ENCODE measurements at regions not wholly inside any gene's neighbourhood (a gene's known extent, or its start where the extent isn't known, plus 50 kb on each side); places are given as distances from the start of the nearest gene placed in this dataset.

- no peak for TF ChIP-seq CTCF (IDR thresholded peaks at IDR 0.05)
- no peak for DNase-seq (ENCODE audit: low spot score)
- no peaks in the 10 kb centered on the region for H3K36me3 ChIP-seq
- no peaks in the 10 kb centered on the region for H3K4me1 ChIP-seq
- H3K27ac ChIP-seq, result no peak overlapping the region
- no peak overlapping the region for H3K4me3 ChIP-seq
- H3K27me3 ChIP-seq, result no peaks in the 10 kb centered on the region
- no peaks in the 10 kb centered on the region for H3K9me3 ChIP-seq
Observed at GRCh38 chr5:152094060-152094459, 169.4 kb upstream of the GLRA1 start.

DNA sequence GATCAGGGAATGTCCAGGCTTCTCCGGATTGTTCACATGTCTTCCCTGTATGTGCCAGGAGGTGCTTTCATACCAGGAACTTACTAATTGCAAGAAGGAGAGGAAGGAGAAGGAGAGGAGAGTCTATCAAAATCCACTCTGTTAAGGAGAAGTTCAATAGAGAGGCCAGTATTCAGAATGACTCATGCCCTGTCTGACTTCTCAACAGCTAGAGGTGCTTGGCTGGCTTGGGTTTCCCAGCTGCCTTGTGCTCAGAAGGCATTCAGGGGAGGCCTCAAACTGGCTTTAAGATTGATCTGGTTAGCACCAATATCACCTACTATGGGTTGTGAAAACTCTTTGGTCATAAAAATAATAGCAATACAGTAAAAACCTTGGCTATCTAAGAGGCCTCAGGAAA is 167.9 kb upstream of the GLRA1 start:
- Histone ChIP-seq H3K27me3 (no peaks in the 10 kb centered on the region), H3K4me1 (no peaks in the 10 kb centered on the region), H3K9me3 (no peaks in the 10 kb centered on the region), H3K4me3 (no peak overlapping the region), H3K36me3 (no peaks in the 10 kb centered on the region), H3K27ac (no peak overlapping the region)
- DNase-seq (ENCODE audit: low spot score), result no peak
- TF ChIP-seq CTCF (IDR thresholded peaks at IDR 0.05), result no peak

DNA sequence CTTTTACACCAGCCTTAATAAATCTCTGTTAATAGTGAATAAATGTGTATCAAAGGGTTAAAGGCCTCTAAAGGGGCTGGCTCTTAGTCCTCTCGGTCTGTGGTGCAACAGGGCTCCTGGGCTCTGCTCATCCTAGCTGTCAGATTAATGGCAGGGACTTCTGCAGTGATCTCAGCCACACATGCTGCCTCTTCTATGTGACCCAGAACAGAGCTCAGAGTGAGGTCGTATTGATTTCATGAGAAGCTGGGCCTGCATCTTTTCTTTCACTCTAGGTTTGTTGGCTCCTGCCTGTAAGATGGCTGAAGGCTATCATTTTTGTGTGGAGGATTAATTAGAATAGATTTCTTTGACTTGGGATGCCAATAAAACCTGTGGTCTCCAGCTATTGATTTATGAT is 165.0 kb upstream of the GLRA1 start:
- Histone ChIP-seq H3K4me1 (no peaks in the 10 kb centered on the region), H3K27ac (no peak overlapping the region), H3K9me3 (no peaks in the 10 kb centered on the region), H3K36me3 (no peaks in the 10 kb centered on the region), H3K27me3 (no peaks in the 10 kb centered on the region), H3K4me3 (no peak overlapping the region)
- no peak for DNase-seq (ENCODE audit: low spot score)
- no peak for TF ChIP-seq CTCF (IDR thresholded peaks at IDR 0.05)

DNA sequence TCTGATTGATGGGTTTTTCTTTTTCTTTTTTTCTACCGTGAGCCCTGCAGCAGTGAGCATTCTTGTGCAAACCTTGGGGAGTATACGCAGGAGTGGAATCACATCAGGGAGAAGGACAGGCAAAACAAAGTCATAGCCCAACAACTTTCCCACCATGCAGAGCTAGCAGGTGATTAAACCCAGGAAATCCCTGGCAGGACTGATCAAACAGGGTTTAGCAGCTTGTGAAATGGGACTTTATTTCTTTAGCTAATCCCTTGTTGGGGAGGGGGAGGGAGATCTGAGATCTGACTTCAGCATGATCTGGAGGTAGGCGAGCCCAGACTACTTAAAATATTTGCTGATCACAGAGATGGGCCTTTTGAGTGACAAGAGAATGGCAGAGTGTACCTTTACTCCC is 162.0 kb upstream of the GLRA1 start:
- no peak for DNase-seq (ENCODE audit: low spot score)

DNA sequence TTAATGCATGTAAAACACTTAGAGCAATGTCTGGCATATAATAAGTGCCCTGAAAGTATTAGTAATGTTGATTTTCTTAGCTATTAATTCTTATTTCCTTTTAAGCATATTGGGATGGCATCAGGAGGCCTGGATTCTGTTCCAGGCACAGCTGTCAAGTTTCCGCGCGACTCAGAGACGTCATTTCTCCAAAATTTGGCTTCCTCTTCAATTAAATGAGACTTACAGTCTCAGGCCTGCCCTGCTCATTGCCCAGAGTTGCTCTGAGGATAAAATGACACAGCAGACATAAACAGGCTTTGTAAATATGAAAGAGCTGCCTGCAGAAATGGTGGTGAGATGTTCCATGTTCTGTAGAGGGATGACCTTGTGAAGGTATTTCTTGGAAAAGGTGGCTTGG is 159.8 kb upstream of the GLRA1 start:
- no peak overlapping the region for H3K4me3 ChIP-seq
- no peaks in the 10 kb centered on the region for H3K27me3 ChIP-seq
- DNase-seq (ENCODE audit: low spot score), result no peak
- H3K4me1 ChIP-seq, result no peaks in the 10 kb centered on the region
- no peak overlapping the region for H3K27ac ChIP-seq
- no peak for TF ChIP-seq CTCF (IDR thresholded peaks at IDR 0.05)
- H3K36me3 ChIP-seq, result no peaks in the 10 kb centered on the region
- no peaks in the 10 kb centered on the region for H3K9me3 ChIP-seq

More for the DNA sequence above, 162.0 kb upstream of the GLRA1 start:
- no peaks in the 10 kb centered on the region for H3K27me3 ChIP-seq
- no peak overlapping the region for H3K4me3 ChIP-seq
- no peak overlapping the region for H3K27ac ChIP-seq
- H3K9me3 ChIP-seq, result no peaks in the 10 kb centered on the region
- no peaks in the 10 kb centered on the region for H3K4me1 ChIP-seq
- no peak for TF ChIP-seq CTCF (IDR thresholded peaks at IDR 0.05)
- no peaks in the 10 kb centered on the region for H3K36me3 ChIP-seq

GRCh38 chr5:152083231-152083630 is 158.6 kb upstream of the GLRA1 start:
- Histone ChIP-seq H3K9me3 (no peaks in the 10 kb centered on the region), H3K4me1 (no peaks in the 10 kb centered on the region), H3K36me3 (no peaks in the 10 kb centered on the region), H3K27ac (no peak overlapping the region), H3K27me3 (no peaks in the 10 kb centered on the region), H3K4me3 (no peak overlapping the region)
- no peak for TF ChIP-seq CTCF (IDR thresholded peaks at IDR 0.05)
- no peak for DNase-seq (ENCODE audit: low spot score)
